K562 (cell line): ENCODE measurements at regions not wholly inside any gene's neighbourhood (a gene's known extent, or its start where the extent isn't known, plus 50 kb on each side); places are given as distances from the start of the nearest gene placed in this dataset.

Experiments used
- ATAC-seq: fragments of 200-7000 bp; cut with Tn5 transposase; 3 replicates; pipeline ENCODE4 v1.9.1; 2020; ENCODE audit warnings: moderate library complexity
- BruUV-seq: library from RNA; stranded (reverse); fragments of 400-500 nt; replicated peaks from 2 replicates; lab custom pipeline; 2021; lab: Mats Ljungman, UMichigan
- CTCF ChIA-PET: fragments of 300-600 bp; formaldehyde crosslinking; extraction: SDS; loops from one replicate; lab custom pipeline; 2021; ENCODE audit warnings: low intra/inter-chr PET ratio; lab: Yijun Ruan, JAX
- POLR2A ChIA-PET: fragments of 300-600, 350-650 bp; sonication (Branson Sonifier 250); formaldehyde crosslinking; extraction: SDS; loops from one replicate; lab custom pipeline; 2021; ENCODE audit warnings: antibody characterized with exemption, inconsistent platforms; lab: Yijun Ruan, JAX
- DNase-seq, 4 experiments: peaks; one replicate each; pipeline versions ENCODE4 v3.0.0 to v3.0.0-alpha.2; 2011 to 2018; ENCODE audit warnings: low spot score in 3 of 4, mixed read lengths in 3 of 4; ENCODE audit errors: extremely low read depth in 1 of 4
- FAIRE-seq: peaks from 2 replicates; lab custom pipeline; 2011; peaks lifted over from hg19 to GRCh38; lab: Jason Lieb, UNC
- H2AFZ ChIP-seq: 2 replicates; pipeline ENCODE4 v1.6.0; 2011; ENCODE audit warnings: low read depth, low read length, control low read depth, inconsistent platforms
- H3K27ac ChIP-seq: fragments of 200-600 bp; 3 replicates; pipeline ENCODE4 v1.8.0; 2011; ENCODE audit warnings: low read depth, mild to moderate bottlenecking, control low read depth, inconsistent platforms, low read length, moderate library complexity, mixed read lengths; ENCODE audit errors: extremely low read depth
- H3K27me3 ChIP-seq, 2 experiments: fragments of 300-600 bp in 1 of 2; 2 replicates in 1 of 2; 3 replicates in 1 of 2; pipeline versions ENCODE4 v1.6.0 to v1.8.0; 2011; ENCODE audit warnings: inconsistent platforms in 2 of 2, low read length in 2 of 2, mild to moderate bottlenecking in 1 of 2, mixed read lengths in 1 of 2, moderate library complexity in 1 of 2; ENCODE audit not compliant: control insufficient read depth in 2 of 2, insufficient read depth in 2 of 2
- H3K36me3 ChIP-seq: fragments of 300-600 bp; 3 replicates; pipeline ENCODE4 v1.8.0; 2011; ENCODE audit warnings: mild to moderate bottlenecking, low read length, inconsistent platforms; ENCODE audit not compliant: control insufficient read depth, insufficient read depth
- H3K4me1 ChIP-seq, 2 experiments: fragments of 200-600 bp in 1 of 2; replicated peaks in 1 of 2; 2 replicates in 1 of 2; 3 replicates in 1 of 2; pipeline versions ENCODE4 v1.5.1 to v1.8.0; 2011; ENCODE audit warnings: inconsistent platforms in 2 of 2, low read length in 2 of 2, mild to moderate bottlenecking in 1 of 2, mixed read lengths in 1 of 2, moderate library complexity in 1 of 2; ENCODE audit not compliant: control insufficient read depth in 2 of 2, insufficient read depth in 2 of 2
- H3K4me2 ChIP-seq: 2 replicates; pipeline ENCODE4 v1.6.1; 2011; ENCODE audit warnings: low read length, control low read depth, inconsistent platforms, mixed read lengths; ENCODE audit not compliant: insufficient read depth
- H3K4me3 ChIP-seq: fragments of 200-600 bp; sonication (generic), shearing (Covaris generic); 2 replicates; pipeline ENCODE4 v1.5.1; 2016; ENCODE audit warnings: control low read depth, inconsistent platforms
- H3K79me2 ChIP-seq: fragments of 200-600 bp; 3 replicates; pipeline ENCODE4 v1.8.0; 2011; ENCODE audit warnings: low read length, inconsistent platforms; ENCODE audit not compliant: control insufficient read depth, insufficient read depth
- H3K9ac ChIP-seq, 2 experiments: 2 replicates each; pipeline versions ENCODE4 v1.6.0 to v1.6.1; 2011; ENCODE audit warnings: low read depth in 2 of 2, low read length in 2 of 2, control low read depth in 1 of 2, inconsistent platforms in 1 of 2, mild to moderate bottlenecking in 1 of 2, mixed read lengths in 1 of 2; ENCODE audit not compliant: insufficient read depth in 1 of 2
- H3K9me1 ChIP-seq: one replicate; pipeline ENCODE4 v1.6.0; 2011; ENCODE audit warnings: inconsistent platforms, mild to moderate bottlenecking, low read length, moderate library complexity; ENCODE audit not compliant: control insufficient read depth, insufficient read depth
- H3K9me3 ChIP-seq: replicated peaks from 2 replicates; pipeline ENCODE4 v1.5.1; 2011; ENCODE audit warnings: low read depth, low read length, inconsistent platforms; ENCODE audit not compliant: control insufficient read depth, insufficient read depth
- H4K20me1 ChIP-seq: replicated peaks from 2 replicates; pipeline ENCODE4 v1.6.1; 2011; ENCODE audit warnings: low read length, inconsistent platforms, mixed read lengths; ENCODE audit not compliant: control insufficient read depth, insufficient read depth
- AFF4 ChIP-seq: sonication (generic); formaldehyde crosslinking; IDR thresholded peaks from 2 replicates; pipeline ENCODE4 v1.8.0; 2023; ENCODE audit warnings: mild to moderate bottlenecking, missing genetic modification reagents
- FOXA3 ChIP-seq, 2 experiments: fragments of 450-650 bp in 1 of 2; sonication (generic) in 1 of 2; formaldehyde crosslinking; IDR thresholded peaks in 1 of 2; conservative IDR thresholded peaks in 1 of 2; 2 replicates each; pipeline versions ENCODE4 v1.4.0 to v1.8.0; 2020 to 2022; ENCODE audit warnings: mild to moderate bottlenecking in 2 of 2, missing genetic modification reagents in 1 of 2
- KLF10 ChIP-seq: fragments of 250-450 bp; sonication (Bioruptor Pico); IDR thresholded peaks from 2 replicates; pipeline ENCODE4 v1.6.1; 2021; ENCODE audit warnings: matching md5 sums
- PCBP1 ChIP-seq: fragments of 200-400 bp; formaldehyde crosslinking; IDR thresholded peaks from 2 replicates; pipeline ENCODE4 v1.6.1; 2018; ENCODE audit warnings: mild to moderate bottlenecking, low read depth, low read length; ENCODE audit not compliant: poor library complexity, severe bottlenecking
- ZNF124 ChIP-seq: sonication (generic); formaldehyde crosslinking; IDR thresholded peaks from 2 replicates; pipeline ENCODE4 v1.8.1; 2022; ENCODE audit warnings: missing genetic modification reagents
- WGBS: fragments of 100-300 bp; shearing (Covaris generic); methylation state at CpG from one replicate; pipeline ENCODE4 v1.1.6; 2016; ENCODE audit warnings: low coverage, mixed read lengths; ENCODE audit not compliant: insufficient coverage; ENCODE audit errors: missing lambda C conversion rate; 5-methylcytosine and 5-hydroxymethylcytosine counted together
- in situ Hi-C: fragments of 300-500 bp; cut with MboI; formaldehyde crosslinking; loops from 4 replicates; pipeline ENCODE4 v1.15.0; 2018; ENCODE audit warnings: inconsistent platforms, mixed read lengths
- intact Hi-C: fragments of 100-400 bp; cut with micrococcal nuclease; formaldehyde crosslinking; loops from 2 replicates; pipeline ENCODE4 v1.14.2; 2022
- TF ChIP-seq, protein P1 (sequence below), 3 experiments: fragments of 200-800 bp in 1 of 3; sonication (Bioruptor generic) in 1 of 3; sonication (generic) in 1 of 3; formaldehyde crosslinking in 1 of 3; IDR thresholded peaks; 2 replicates each; pipeline versions ENCODE4 v1.6.1 to v1.8.0; 2016 to 2022; ENCODE audit warnings: mild to moderate bottlenecking in 2 of 3, missing compliant biosample characterization in 2 of 3, missing genetic modification characterization in 2 of 3, missing genetic modification reagents in 1 of 3

- Histone ChIP-seq H3K4me3 (no peak overlapping the region), H3K27me3 (no peaks in the 10 kb centered on the region), H3K79me2 (no peaks in the 10 kb centered on the region), H3K36me3 (no peaks in the 10 kb centered on the region), H3K27ac (no peak overlapping the region), H2AFZ (no peak overlapping the region), H3K4me2 (no peak overlapping the region), H3K9me3 (no peaks in the 10 kb centered on the region), H3K9me1 (no peaks in the 10 kb centered on the region), H3K4me1 (no peaks in the 10 kb centered on the region), H3K9ac (no peak overlapping the region), H4K20me1 (no peaks in the 10 kb centered on the region)
- FAIRE-seq (no peak), DNase-seq (no peak), ATAC-seq (no peak)
- intact Hi-C loops = no loop called here
- in situ Hi-C loops = no loop called here
- 0% methylated on average over 2 of the region's 2 CpGs for WGBS
- TF ChIP-seq KLF10 (CRISPR knock-in tag) (no peak), ZNF124 (CRISPR knock-in tag) (no peak), PCBP1 (no peak), FOXA3 (CRISPR knock-in tag; conservative IDR thresholded peaks at IDR 0.05 in 1 of 2, IDR thresholded peaks at IDR 0.05 in 1 of 2) (no peak), AFF4 (CRISPR knock-in tag) (no peak)
- TF ChIP-seq, protein P1, sequence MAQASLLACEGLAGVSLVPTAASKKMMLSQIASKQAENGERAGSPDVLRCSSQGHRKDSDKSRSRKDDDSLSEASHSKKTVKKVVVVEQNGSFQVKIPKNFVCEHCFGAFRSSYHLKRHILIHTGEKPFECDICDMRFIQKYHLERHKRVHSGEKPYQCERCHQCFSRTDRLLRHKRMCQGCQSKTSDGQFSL (CRISPR knock-in tag; IDR thresholded peaks at IDR 0.05) = no peak
- TF ChIP-seq, protein P1 (tag; IDR thresholded peaks at IDR 0.05) = no peak
- CTCF ChIA-PET = no interaction called here
- no TSS peak for BruUV-seq
- POLR2A ChIA-PET = no interaction called here
These were observed 184.2 kb upstream of the PPP1R3A start for GRCh38 chr7:114102996-114103395.
